NOMO-1 treated with dmso at 0.1 percent for 144 hours (cell line): ENCODE measurements at regions not wholly inside any gene's neighbourhood (a gene's known extent, or its start where the extent isn't known, plus 50 kb on each side); places are given as distances from the start of the nearest gene placed in this dataset.

Experiments used
- DNase-seq: peaks from one replicate; lab custom pipeline; 2025; ENCODE audit not compliant: unreplicated experiment; lab: John Stamatoyannopoulos, UW

GRCh38 chr14:49527221-49527620 is 59.0 kb downstream of the RPS29 start:
- DNase-seq = no peak

GRCh38 chr14:49526101-49526500 is 60.1 kb downstream of the RPS29 start:
- no peak for DNase-seq

- no peak for DNase-seq
Observed at GRCh38 chr14:49516286-49516685, 69.9 kb downstream of the RPS29 start.

- DNase-seq = no peak
Observed at GRCh38 chr14:49512571-49512970, 73.6 kb downstream of the RPS29 start.

GRCh38 chr14:49512147-49512551 is 74.0 kb downstream of the RPS29 start:
- DNase-seq = no peak

GRCh38 chr14:49508124-49508523 is 78.1 kb downstream of the RPS29 start:
- no peak for DNase-seq

DNA sequence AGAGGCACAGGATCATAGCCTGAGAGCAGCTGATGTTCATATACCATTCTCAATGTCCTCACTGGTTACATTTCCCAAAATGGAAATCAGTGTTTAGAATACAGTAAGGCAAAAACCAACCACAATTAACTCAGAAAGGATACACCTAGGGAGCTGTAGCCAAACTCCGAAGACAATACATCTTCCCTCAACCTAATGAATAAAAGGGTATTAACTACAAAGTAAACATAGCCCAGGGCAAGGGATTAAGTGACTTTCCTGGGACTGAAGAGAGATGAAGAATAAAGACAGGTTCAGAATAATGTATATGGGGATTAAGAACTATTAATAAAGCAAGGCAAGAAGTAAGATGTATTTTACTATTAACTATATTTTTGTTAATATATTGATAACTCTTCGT is 79.5 kb downstream of the RPS29 start:
- DNase-seq = no peak

DNA sequence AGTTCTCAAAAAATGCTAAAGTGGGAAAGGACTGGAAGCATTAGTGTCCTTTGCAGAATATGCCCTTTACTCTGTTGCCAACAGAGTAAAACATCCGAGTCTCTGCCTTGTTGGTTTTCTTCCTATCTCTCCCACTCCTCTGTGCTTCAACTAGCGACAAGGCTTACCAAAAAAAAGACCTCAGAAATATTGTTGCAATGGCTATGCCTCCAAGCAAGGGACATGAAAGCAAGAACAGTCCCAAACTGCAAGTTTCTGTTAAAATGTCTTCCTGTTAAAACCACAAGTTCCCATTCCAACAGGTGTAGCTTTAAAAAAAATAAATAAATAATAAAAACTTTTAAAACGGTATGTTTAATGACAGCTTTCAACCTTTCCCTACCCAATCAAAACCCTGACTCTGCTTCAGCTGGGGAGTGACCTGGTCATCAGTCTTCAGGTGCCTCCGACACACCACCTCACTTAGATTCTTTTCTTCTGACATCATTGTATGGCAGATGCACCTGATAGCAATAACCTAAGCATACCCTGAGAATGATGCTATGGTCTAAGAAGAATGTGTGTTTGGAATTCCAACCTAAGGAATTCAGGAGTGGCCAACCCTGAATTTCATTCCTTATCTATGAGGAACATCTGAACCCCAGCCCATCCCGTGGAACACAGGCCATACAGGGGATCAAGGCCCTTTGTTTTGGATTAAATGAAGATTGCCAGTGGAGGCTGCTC is 81.0 kb downstream of the RPS29 start:
- no peak for DNase-seq

- peak; percentile 40 for DNase-seq
Observed at GRCh38 chr14:49497725-49498348, 88.3 kb downstream of the RPS29 start.

- DNase-seq = no peak
Observed at GRCh38 chr14:49497267-49497666, 88.9 kb downstream of the RPS29 start.

GRCh38 chr14:49494836-49495235 is 91.3 kb downstream of the RPS29 start:
- DNase-seq = no peak

DNA sequence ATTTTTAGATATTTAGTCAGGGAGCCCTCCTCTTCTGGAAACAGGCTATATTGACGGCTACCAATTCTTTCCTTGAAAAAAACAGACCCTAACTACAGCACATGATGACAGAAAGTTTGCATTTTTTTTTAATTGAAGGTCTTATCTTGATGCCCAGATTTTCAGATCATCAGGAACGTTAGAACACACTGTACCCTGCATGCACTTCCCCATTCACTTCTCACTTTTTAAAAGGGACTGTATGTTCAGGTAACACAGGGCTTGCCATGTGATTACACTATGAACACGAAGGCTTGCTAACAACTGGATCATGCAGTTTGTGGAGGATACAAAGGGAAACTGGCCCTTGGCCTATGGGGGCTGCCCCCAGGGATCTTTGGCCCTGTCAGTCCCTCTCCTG is 92.6 kb downstream of the RPS29 start:
- no peak for DNase-seq

- no peak for DNase-seq
Observed at GRCh38 chr14:49492151-49492550, 94.0 kb downstream of the RPS29 start.

GRCh38 chr14:49489341-49489740 is 96.8 kb downstream of the RPS29 start:
- no peak for DNase-seq

DNA sequence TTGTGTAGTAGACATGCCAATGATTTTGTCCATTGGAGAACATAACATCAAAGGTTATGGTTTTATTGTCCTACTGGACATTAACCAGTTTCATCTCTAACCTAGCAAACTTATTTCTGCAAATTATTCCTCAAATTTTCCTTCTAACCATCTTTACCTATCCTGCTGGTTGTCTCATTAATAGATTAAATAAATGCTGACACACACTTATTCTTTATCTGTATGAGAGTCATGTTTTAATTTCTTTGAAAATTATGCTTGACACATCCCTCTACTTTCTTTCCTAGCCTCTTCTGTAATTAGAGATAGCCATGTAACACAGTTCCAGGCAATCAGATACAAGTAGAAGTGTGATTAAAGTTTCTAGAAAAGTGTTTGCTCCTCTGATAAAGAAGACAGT is 98.9 kb downstream of the RPS29 start:
- no peak for DNase-seq

GRCh38 chr14:49485290-49485689 is 100.9 kb downstream of the RPS29 start:
- DNase-seq = no peak

GRCh38 chr14:49484180-49484579 is 102.0 kb downstream of the RPS29 start:
- DNase-seq = no peak

GRCh38 chr14:49483268-49483667 is 102.9 kb downstream of the RPS29 start:
- DNase-seq = no peak

- no peak for DNase-seq
Observed at GRCh38 chr14:49480979-49481498, 105.1 kb downstream of the RPS29 start.

DNA sequence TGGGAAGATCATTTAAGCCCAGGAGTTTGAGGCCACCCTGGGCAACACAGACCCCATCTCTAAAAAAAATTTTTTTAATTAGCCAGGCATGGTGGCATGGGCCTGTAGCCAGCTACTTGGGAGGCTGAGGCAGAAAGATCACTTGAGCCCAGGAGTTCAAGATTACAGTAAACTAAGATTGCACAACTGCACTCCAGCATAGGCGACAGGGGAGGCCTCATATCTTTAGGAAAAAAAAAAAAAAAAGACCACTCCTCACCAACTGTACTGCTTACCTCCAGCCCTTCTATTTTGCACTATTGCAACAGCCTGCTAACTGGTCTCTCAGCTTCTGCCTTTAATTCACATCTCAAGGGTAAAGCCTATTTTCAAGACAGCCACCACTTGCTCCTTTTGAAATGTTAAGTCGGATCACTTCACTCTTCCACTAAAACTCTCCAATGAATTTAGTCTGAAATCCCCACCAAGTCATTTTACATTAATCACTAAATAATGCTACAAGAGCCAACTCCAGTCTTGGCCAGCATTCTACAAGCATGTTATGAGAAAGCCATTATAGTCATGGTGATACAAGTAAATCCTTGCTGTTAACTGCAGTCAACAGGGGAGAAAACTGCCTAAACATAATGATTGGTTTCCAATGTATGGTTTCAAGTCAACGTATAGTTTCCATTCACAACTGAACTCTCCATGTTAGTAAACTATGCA is 106.0 kb downstream of the RPS29 start:
- DNase-seq = no peak

- DNase-seq = no peak
Observed at GRCh38 chr14:49479432-49479831, 106.7 kb downstream of the RPS29 start.

- DNase-seq = no peak
Observed at GRCh38 chr14:49478784-49479183, 107.4 kb downstream of the RPS29 start.
